Glutamatergic neuron (in vitro differentiated cells): ENCODE measurements at regions not wholly inside any gene's neighbourhood (a gene's known extent, or its start where the extent isn't known, plus 50 kb on each side); places are given as distances from the start of the nearest gene placed in this dataset.

Source experiments
- DNase-seq: peaks from one replicate; pipeline ENCODE4 v3.0.0; 2022
- H3K27ac Mint-ChIP-seq: one replicate; pipeline ENCODE4 v1.8.0; 2020; ENCODE audit warnings: mild to moderate bottlenecking, mixed read lengths, inconsistent platforms; ENCODE audit not compliant: unreplicated experiment
- H3K27me3 Mint-ChIP-seq: one replicate; pipeline ENCODE4 v1.8.0; 2020; ENCODE audit warnings: mild to moderate bottlenecking, moderate library complexity, mixed read lengths, inconsistent platforms; ENCODE audit not compliant: unreplicated experiment
- H3K36me3 Mint-ChIP-seq: one replicate; pipeline ENCODE4 v1.8.0; 2020; ENCODE audit warnings: mild to moderate bottlenecking, mixed read lengths, inconsistent platforms; ENCODE audit not compliant: unreplicated experiment
- H3K4me1 Mint-ChIP-seq: one replicate; pipeline ENCODE4 v1.8.0; 2020; ENCODE audit warnings: mild to moderate bottlenecking, low read depth, mixed read lengths, inconsistent platforms; ENCODE audit not compliant: unreplicated experiment
- H3K4me3 Mint-ChIP-seq: one replicate; pipeline ENCODE4 v1.8.0; 2020; ENCODE audit warnings: mild to moderate bottlenecking, mixed read lengths, inconsistent platforms; ENCODE audit not compliant: unreplicated experiment
- H3K9me3 Mint-ChIP-seq: one replicate; pipeline ENCODE4 v1.8.0; 2020; ENCODE audit warnings: mild to moderate bottlenecking, moderate library complexity, mixed read lengths, inconsistent platforms; ENCODE audit not compliant: unreplicated experiment
- TF ChIP-seq, protein P1 (sequence below): fragments of 200-600 bp; sonication (generic); IDR thresholded peaks from one replicate; pipeline ENCODE4 v1.5.0; 2021; ENCODE audit not compliant: partially characterized antibody, unreplicated experiment

DNA sequence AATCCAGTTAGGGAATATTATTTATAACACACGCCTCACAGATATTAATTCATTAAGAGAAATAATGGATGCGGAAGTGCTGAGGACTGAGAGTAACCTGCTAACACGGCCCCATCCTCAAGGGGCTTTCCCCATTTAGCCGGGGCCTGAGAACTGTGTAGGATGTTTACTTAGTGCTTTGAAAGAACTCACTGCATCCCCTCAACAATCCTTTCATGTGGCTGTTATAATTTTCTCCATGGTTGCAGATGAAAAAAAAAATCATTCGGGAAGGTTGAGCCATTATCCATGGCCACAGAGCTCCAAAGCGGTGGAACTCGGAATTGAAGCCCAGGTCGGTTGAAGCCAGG is 98.2 kb downstream of the ING1 start:
- Mint-ChIP-seq H3K27ac (no peak overlapping the region), H3K4me1 (peaks cover 7% of the 10 kb centered on the region), H3K4me3 (no peak overlapping the region), H3K27me3 (peaks cover 11% of the 10 kb centered on the region), H3K9me3 (peaks cover 3% of the 10 kb centered on the region), H3K36me3 (no peaks in the 10 kb centered on the region)
- no peak for DNase-seq
- TF ChIP-seq, protein P1, sequence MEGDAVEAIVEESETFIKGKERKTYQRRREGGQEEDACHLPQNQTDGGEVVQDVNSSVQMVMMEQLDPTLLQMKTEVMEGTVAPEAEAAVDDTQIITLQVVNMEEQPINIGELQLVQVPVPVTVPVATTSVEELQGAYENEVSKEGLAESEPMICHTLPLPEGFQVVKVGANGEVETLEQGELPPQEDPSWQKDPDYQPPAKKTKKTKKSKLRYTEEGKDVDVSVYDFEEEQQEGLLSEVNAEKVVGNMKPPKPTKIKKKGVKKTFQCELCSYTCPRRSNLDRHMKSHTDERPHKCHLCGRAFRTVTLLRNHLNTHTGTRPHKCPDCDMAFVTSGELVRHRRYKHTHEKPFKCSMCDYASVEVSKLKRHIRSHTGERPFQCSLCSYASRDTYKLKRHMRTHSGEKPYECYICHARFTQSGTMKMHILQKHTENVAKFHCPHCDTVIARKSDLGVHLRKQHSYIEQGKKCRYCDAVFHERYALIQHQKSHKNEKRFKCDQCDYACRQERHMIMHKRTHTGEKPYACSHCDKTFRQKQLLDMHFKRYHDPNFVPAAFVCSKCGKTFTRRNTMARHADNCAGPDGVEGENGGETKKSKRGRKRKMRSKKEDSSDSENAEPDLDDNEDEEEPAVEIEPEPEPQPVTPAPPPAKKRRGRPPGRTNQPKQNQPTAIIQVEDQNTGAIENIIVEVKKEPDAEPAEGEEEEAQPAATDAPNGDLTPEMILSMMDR = no peak

DNA sequence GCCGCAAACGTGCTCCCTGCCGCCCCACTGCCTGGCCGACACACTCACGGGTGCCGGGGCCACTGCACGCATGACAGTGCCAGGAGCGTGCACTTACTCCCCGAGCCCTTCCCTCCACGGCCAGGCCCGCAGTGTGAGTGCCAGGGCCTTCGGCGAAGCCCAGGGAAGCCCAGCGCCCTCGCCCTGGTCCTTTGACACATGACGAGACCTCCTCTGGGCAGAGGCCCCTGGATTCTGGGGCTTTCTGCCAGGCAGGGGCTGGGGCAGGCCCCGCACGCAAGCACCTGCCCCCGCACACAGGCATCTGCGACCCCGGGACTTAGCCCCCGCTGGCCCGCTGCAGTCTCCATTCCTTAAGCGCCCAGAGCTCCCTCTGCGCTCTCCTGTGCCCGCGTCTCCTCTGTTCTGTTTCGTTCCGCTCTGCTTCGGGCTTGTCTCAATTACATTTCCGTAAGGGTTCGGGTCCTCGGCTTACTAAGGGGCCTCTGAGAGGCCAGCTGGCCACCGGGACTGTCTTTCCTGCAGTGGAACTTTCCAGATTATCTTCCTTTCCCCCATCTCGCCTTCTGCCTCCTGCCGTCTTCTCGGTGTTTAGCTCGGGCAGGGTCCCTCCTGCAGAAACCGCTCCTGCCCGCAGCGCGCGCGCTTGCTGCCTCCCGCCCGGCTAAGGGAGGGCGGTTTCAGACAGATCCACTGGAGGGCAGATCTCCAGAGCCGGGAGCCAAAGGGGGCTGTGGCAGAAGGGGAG is 98.8 kb downstream of the ING1 start:
- Mint-ChIP-seq H3K9me3 (peaks cover 3% of the 10 kb centered on the region), H3K4me1 (peaks cover 7% of the 10 kb centered on the region), H3K36me3 (no peaks in the 10 kb centered on the region), H3K27me3 (peaks cover 11% of the 10 kb centered on the region), H3K4me3 (peak overlapping the region; percentile 30), H3K27ac (no peak overlapping the region)
- DNase-seq = no peak
- TF ChIP-seq, protein P1 = no peak

DNA sequence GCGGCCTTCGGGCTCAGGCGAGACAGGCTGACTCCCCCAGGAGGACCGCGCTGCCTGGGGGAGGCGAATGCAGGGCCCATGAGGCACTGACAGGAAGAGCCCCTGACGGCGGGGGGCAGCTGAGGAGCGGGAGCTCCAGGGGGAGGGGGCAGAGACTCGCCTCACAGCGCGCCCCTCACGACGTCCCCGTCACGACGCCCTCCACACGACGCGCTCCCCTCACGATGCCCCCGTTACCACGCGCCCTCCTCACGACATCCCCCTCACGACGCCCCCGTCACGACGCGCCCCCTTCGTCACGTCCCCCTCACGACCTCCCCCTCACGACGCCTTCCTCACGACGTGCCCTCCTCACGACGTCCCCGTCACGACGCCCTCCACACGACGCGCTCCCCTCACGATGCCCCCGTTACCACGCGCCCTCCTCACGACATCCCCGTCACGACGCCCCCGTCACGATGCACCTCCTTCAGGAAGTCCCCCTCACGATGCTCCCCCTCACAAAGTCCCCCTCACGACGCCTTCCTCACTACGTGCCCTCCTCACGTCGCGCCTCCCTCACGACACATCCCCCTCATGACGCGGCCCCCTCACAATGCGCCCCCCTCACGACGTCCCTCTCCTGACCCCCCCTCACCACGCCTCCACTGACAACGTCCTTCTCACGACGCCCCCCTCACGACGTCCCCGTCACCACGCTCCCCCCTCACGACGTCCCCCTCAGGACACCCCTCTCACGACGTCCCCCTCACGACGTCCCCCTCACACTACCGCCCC is 99.6 kb downstream of the ING1 start:
- no peak overlapping the region for H3K4me3 Mint-ChIP-seq

DNA sequence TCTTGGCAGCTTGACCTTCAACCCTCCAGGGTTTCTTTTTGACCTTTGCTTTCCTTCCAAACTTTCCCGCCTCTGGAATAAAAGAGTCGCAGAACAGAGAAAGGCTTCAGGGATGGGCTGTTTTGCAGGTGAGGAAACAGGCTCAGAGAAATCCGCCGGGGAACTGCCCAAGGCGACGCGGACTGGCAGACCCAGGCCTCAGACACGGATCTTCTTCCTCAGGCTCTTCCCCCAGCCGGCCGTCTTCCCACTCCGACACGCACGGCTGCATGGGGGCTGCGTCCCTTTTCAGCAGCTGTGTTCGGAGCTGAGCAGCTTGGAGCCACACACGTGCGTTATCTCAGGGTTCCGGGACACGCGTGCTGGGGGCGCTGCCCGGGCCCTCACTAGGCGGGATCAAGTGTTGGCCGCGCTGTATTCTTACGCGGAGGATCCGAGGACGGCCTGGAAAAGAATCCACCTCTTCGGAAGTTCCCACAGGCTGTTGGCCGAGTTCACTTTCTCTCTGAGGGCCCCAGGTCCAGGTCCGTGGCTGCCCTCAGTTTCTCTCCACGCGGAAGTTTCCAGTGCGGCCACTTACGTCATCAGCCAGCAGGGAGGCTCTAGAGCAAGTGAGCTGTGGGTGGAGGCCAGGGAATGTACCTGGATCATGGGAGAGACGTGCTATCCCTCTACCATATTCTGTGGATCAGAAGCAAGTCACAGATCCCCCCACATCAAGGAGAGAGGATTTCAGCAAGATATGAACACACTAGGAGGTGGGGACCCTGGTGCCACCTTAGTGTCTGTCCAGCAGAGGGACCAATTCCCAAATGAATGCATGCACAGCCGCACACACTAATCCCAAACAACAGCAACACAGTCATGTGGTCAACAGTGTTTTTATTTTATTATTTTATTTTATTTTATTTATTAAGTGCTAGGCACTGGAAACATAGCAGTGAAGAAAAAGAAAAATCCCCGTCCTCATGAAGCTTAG is 100.4 kb downstream of the ING1 start:
- H3K9me3 Mint-ChIP-seq = peaks cover 3% of the 10 kb centered on the region
- H3K27ac Mint-ChIP-seq = no peak overlapping the region
- H3K27me3 Mint-ChIP-seq = peaks cover 11% of the 10 kb centered on the region
- TF ChIP-seq, protein P1 = no peak
- DNase-seq = no peak
- no peaks in the 10 kb centered on the region for H3K36me3 Mint-ChIP-seq
- H3K4me3 Mint-ChIP-seq = no peak overlapping the region
- H3K4me1 Mint-ChIP-seq = peaks cover 7% of the 10 kb centered on the region

More for the DNA sequence above, 99.6 kb downstream of the ING1 start:
- DNase-seq = no peak
- Mint-ChIP-seq H3K36me3 (no peaks in the 10 kb centered on the region), H3K9me3 (peaks cover 3% of the 10 kb centered on the region), H3K27me3 (peaks cover 11% of the 10 kb centered on the region), H3K27ac (no peak overlapping the region), H3K4me1 (peaks cover 7% of the 10 kb centered on the region)
- TF ChIP-seq, protein P1 = no peak
